Activated CD8-positive, alpha-beta memory T cell treated with anti-CD3 and anti-CD28 coated beads for 36 hours (primary cell): ENCODE measurements at regions not wholly inside any gene's neighbourhood (a gene's known extent, or its start where the extent isn't known, plus 50 kb on each side); places are given as distances from the start of the nearest gene placed in this dataset.

Source experiments
- CTCF ChIA-PET: fragments of 350-600 bp; sonication (Branson Sonifier 250); formaldehyde crosslinking; loops from one replicate; lab custom pipeline; 2021; ENCODE audit warnings: antibody characterized with exemption; lab: Charles Lee
- POLR2A ChIA-PET: fragments of 350-600 bp; sonication (Branson Sonifier 250); formaldehyde crosslinking; loops from one replicate; lab custom pipeline; 2021; ENCODE audit warnings: antibody characterized with exemption; lab: Charles Lee

DNA sequence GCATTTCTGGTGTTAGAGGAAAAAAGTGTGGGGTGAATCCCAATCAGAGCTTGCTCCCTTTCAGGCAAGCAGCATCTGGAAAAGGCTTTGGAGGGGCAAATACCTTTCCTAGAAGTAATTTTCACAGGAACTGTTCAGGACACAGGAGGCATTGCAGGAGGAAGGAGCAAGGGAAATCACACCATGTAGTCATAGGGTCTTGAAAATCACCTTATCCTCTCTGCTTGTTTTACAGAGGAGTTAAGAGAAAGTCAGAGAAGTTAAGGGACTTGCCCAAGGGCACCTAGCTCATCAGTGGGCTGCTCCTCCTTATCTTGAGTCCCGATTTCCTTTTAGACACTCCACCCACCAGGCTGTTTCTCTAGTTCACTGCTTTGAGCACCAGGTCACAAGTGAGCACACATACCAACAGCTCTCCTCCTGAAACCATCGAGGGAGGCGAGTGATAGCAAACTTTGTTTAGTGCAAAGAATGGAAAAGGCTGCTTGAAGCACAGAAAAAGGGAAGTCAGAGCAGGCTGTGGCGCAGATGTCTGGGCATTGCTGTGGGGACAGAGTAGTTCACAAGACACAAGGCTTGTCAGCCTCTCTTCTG is 89.2 kb upstream of the CXCR4 start:
- CTCF ChIA-PET, result interaction anchor here (0.7 kb wide), 1 partner anchor 19 kb away, joined by 3 read pairs; no protein-coding TSS in a partner anchor
- POLR2A ChIA-PET, result interaction anchor here (0.7 kb wide), 1 partner anchor 175 kb away, joined by 3 read pairs; no protein-coding TSS in a partner anchor

DNA sequence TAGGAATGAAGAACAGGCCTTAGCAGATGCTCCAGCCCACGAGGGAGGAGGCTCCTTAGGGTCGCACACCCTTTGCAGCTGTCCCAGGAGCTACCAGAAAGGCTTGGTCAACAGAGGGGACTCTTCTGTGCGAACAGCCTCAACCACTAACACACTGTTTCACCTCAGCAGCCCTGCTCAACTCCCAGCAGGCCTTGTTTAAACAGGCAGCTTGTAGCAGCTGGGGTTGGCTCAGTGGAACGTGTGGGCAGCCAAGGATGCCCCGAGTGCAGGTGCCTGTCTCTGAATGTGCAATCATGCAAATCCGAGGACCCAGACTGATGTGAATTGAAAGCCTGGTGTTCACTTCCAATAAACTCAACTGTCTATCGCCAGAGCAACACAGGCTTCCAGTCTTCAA is 88.7 kb upstream of the CXCR4 start:
- CTCF ChIA-PET, result no interaction called here
- POLR2A ChIA-PET, result interaction anchor here (0.7 kb wide), 1 partner anchor 176 kb away, joined by 3 read pairs; no protein-coding TSS in a partner anchor

DNA sequence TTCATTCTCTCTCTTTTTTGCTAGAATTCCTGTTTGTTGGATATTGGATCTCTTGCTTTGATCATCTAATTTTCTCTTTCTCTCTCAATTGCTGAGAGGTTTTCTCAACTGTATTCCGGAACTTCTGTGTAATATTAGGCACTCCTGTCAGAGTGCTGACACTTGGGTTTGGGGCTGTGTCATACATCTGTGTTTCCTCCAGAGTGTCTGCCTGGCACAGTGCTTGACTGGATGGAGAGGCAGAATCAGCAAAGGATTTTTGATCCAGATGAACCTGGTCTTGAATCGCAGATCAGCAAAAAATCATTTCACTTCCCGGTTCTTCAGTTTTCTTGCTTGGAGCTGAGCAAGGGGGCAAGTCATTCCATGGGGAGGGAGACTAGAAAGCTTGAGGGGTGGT is 87.7 kb upstream of the CXCR4 start:
- POLR2A ChIA-PET, result no interaction called here
- CTCF ChIA-PET, result no interaction called here

- POLR2A ChIA-PET, result no interaction called here
- CTCF ChIA-PET, result no interaction called here
These were observed 87.0 kb upstream of the CXCR4 start for GRCh38 chr2:136204971-136205370.

- ChIA-PET POLR2A (no interaction called here), CTCF (no interaction called here)
These were observed 77.3 kb upstream of the CXCR4 start for GRCh38 chr2:136195226-136195625.

DNA sequence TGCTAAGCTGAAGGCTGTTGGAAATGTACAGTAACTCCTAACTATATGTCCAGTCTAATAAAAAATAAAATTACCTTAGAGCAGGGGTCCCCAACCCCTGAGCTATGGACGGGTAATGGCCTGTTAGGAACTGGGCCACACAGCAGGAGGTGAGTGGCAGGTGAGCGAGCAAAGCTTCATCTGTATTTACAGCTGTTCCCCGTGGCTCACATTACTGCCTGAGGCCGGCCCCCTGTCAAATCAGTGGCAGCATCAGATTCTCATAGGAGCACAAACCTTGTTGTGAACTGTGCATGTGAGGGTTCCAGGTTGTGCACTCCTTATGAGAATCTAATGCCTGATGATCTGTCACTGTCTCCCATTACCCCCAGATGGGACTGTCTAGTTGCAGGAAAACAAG is 73.1 kb upstream of the CXCR4 start:
- ChIA-PET POLR2A (interaction anchor here (0.6 kb wide), 1 partner anchor 10 kb away, joined by 3 read pairs; no protein-coding TSS in a partner anchor), CTCF (interaction anchor here (0.8 kb wide), 1 partner anchor 194 kb away, joined by 3 read pairs; no protein-coding TSS in a partner anchor)

- POLR2A ChIA-PET, result no interaction called here
- CTCF ChIA-PET, result no interaction called here
These were observed 71.4 kb upstream of the CXCR4 start for GRCh38 chr2:136189221-136189782.

DNA sequence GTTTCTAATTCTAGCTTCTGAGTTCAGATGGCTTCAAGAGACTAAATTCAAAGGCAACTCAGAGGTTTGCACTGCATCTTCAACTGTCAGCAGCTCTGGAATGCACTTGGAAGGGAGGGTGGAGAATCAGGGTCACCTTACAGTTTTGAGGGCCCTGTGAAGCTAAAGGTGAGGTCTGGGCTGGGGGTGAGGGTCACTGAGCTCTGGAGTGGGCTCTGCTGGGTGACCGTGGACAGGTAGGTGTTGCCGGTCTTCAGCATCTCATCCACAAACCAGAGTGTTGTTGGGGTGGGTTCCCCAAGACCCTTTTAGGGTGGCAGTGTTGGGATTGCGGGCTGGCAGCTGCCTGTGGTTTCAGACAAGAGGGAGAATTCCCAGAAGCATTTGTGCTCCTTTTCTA is 70.1 kb upstream of the CXCR4 start:
- CTCF ChIA-PET, result no interaction called here
- POLR2A ChIA-PET, result no interaction called here

DNA sequence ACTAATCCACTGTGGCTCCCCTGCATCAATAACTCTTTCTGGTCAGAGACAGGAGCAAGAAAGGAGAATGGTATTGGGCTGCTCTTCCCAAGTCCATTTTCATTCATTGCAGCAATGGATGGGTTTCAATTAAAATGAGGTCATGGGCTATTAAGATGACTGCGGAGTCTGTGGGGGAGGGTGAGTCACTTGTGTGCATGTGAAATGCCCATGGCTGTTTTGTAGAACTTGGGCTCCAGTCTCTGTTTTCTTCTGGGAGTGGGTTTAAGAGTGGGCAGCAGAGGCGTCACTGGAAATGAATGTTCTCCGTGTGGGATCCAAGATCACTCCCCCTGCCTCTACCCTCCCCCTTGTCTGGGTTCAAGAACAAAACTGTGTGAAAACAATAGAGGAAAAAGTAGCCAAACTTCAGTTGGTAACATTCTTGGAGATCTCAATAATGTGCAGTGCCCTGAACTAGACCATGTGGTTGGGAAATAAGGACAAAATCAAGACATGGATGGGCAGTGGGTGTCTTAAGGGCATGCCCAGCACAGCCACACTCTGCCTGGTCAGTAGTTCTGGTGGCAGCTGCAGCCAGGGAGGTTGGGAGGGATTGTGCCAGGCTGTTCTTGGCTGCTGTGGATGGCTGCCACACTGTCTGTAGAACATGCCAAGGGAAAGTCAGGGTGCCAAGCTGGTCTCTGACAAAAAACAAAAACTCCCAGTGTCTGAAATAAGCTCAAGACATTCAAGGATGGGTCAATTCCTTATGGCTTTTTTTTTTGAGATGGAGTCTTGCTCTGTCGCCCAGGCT is 68.2 kb upstream of the CXCR4 start:
- ChIA-PET CTCF (no interaction called here), POLR2A (no interaction called here)

- ChIA-PET CTCF (no interaction called here), POLR2A (no interaction called here)
These were observed 65.1 kb upstream of the CXCR4 start for GRCh38 chr2:136183097-136183496.

DNA sequence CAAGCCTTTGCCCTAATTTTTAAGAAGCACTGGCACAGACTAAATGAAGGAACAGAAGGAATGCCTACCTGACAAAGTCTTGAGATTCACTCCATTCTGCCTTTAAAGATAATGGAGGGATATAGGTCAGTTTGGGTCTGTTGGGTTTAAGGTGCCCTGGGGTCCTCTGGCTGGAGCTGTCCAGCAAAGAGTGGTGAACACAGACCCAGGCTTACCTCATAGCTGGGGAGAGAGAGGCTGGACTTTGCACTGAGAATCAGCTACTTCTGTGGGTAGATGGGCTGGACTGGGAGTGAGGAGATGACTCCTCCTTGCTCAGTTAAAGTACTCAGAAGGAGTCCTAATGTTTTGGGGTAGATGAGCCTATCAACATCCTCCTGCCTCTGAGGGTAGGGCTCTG is 64.4 kb upstream of the CXCR4 start:
- ChIA-PET POLR2A (no interaction called here), CTCF (no interaction called here)

GRCh38 chr2:136179602-136179975 is 61.6 kb upstream of the CXCR4 start:
- ChIA-PET POLR2A (no interaction called here), CTCF (no interaction called here)

GRCh38 chr2:136178941-136179601 is 61.1 kb upstream of the CXCR4 start:
- ChIA-PET CTCF (no interaction called here), POLR2A (no interaction called here)

GRCh38 chr2:136175868-136176267 is 57.9 kb upstream of the CXCR4 start:
- ChIA-PET POLR2A (no interaction called here), CTCF (no interaction called here)

- POLR2A ChIA-PET, result no interaction called here
- CTCF ChIA-PET, result no interaction called here
These were observed 57.5 kb upstream of the CXCR4 start for GRCh38 chr2:136175466-136175865.

GRCh38 chr2:136173126-136173525 is 55.2 kb upstream of the CXCR4 start:
- POLR2A ChIA-PET, result no interaction called here

DNA sequence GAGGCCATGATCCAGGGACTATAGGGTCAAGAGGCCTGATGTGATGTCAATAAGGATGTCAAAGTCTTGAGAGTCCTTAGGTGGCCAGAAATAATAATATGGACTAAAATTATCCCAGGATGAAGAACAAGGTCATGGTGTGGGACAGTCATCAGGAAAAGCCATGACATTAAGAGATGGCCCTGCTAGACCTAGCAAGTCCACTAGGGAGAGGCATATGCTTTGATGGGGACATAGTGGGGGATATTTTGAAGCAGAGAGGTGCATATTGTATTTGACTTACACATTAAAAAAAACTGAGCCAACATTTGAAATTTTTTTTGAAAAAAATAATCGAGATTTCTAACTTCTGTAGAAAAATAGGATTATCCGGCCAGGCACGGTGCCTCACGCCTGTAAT is 53.3 kb upstream of the CXCR4 start:
- CTCF ChIA-PET, result no interaction called here
- POLR2A ChIA-PET, result no interaction called here

More at GRCh38 chr2:136173126-136173525, 55.2 kb upstream of the CXCR4 start:
- CTCF ChIA-PET, result no interaction called here

DNA sequence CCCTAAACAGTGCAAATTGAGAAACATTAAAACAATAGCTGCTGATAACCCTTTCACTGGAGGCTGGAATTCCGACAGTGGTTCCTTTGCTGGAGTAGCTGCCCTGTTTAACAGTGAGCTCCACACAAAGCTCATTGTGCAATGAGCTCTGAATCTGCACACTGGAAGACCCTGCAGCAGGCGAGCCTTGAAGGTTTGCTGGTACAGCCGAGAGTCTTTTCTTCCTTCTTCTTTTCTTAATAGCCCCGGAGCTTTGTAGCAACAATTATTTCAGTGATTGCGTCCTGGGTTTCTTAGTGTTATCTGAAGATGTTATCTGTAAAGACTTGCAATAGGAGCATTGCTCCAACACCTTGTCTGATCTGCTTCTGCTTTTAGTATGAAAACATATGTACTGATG is 50.8 kb upstream of the CXCR4 start:
- CTCF ChIA-PET, result no interaction called here
- POLR2A ChIA-PET, result no interaction called here

- POLR2A ChIA-PET, result no interaction called here
- CTCF ChIA-PET, result no interaction called here
These were observed 49.9 kb upstream of the CXCR4 start for GRCh38 chr2:136167721-136168475.
